ENCODE measurements at regions not wholly inside any gene's neighbourhood (a gene's known extent, or its start where the extent isn't known, plus 50 kb on each side); places are given as distances from the start of the nearest gene placed in this dataset.

- Histone ChIP-seq H3K9me2 (no peaks in the 10 kb centered on the region), H3K27me3 (ENCODE audit: insufficient read depth) (no peaks in the 10 kb centered on the region; the same call in 1 of the 2 replicates), H3K27ac (ENCODE audit: low read depth in 2 of 2, low read length in 1 of 2) (no peak overlapping the region), H3K79me2 (ENCODE audit: insufficient read depth) (no peaks in the 10 kb centered on the region), H3K4me3 (ENCODE audit: low read depth in 2 of 2, low read length in 1 of 2) (no peak overlapping the region), H3K36me3 (replicated peaks in 1 of 2; ENCODE audit: control insufficient read depth in 1 of 2, insufficient read depth in 2 of 2, low read length in 1 of 2) (no peaks in the 10 kb centered on the region), H2AFZ (ENCODE audit: low read depth) (no peak overlapping the region), H3K9ac (no peak overlapping the region), H3K4me1 (ENCODE audit: control insufficient read depth in 1 of 2, insufficient read depth in 2 of 2, low read depth in 1 of 2, low read length in 1 of 2) (no peaks in the 10 kb centered on the region), H4K20me1 (ENCODE audit: insufficient read depth) (no peaks in the 10 kb centered on the region), H3F3A (replicated peaks; ENCODE audit: insufficient read depth) (no peaks in the 10 kb centered on the region), H3K9me3 (no peaks in the 10 kb centered on the region), H3K4me2 (no peak overlapping the region)
- no peak for DNase-seq
- POLR2A ChIA-PET, result no interaction called here
- WGBS (ENCODE audit: low lambda C conversion rate), result 68% methylated on average over 2 of the region's 3 CpGs
- CTCF ChIA-PET, result interaction anchor here (0.9 kb wide), 1 partner anchor 54 kb away, joined by 3 read pairs; no protein-coding TSS in a partner anchor
- TF ChIP-seq USF1 (IDR thresholded peaks at IDR 0.05; ENCODE audit: borderline replicate concordance, low read depth), result no peak
- no peak for TF ChIP-seq YY1 (IDR thresholded peaks at IDR 0.05; ENCODE audit: low read depth)
- TF ChIP-seq TAF1 (IDR thresholded peaks at IDR 0.05; ENCODE audit: borderline replicate concordance, low read depth, low read length), result no peak
These were observed 107.1 kb upstream of the ARID2 start for GRCh38 chr12:45622210-45622937.

- Histone ChIP-seq H4K20me1 (ENCODE audit: insufficient read depth) (no peaks in the 10 kb centered on the region), H2AFZ (ENCODE audit: low read depth) (no peak overlapping the region), H3K27me3 (ENCODE audit: insufficient read depth) (no peaks in the 10 kb centered on the region; the same call in 1 of the 2 replicates), H3K4me3 (ENCODE audit: low read depth in 2 of 2, low read length in 1 of 2) (no peak overlapping the region), H3K36me3 (replicated peaks in 1 of 2; ENCODE audit: control insufficient read depth in 1 of 2, insufficient read depth in 2 of 2, low read length in 1 of 2) (no peaks in the 10 kb centered on the region), H3K4me2 (no peak overlapping the region), H3K9me2 (no peaks in the 10 kb centered on the region), H3K9ac (no peak overlapping the region), H3K9me3 (no peaks in the 10 kb centered on the region), H3K27ac (ENCODE audit: low read depth in 2 of 2, low read length in 1 of 2) (no peak overlapping the region), H3K4me1 (ENCODE audit: control insufficient read depth in 1 of 2, insufficient read depth in 2 of 2, low read depth in 1 of 2, low read length in 1 of 2) (no peaks in the 10 kb centered on the region), H3F3A (replicated peaks; ENCODE audit: insufficient read depth) (no peaks in the 10 kb centered on the region), H3K79me2 (ENCODE audit: insufficient read depth) (no peaks in the 10 kb centered on the region)
- DNase-seq, result no peak
- WGBS (ENCODE audit: low lambda C conversion rate), result 74% methylated on average over 5 of the region's 5 CpGs
- ChIA-PET CTCF (interaction anchor here (0.9 kb wide), 1 partner anchor 53 kb away, joined by 3 read pairs; no protein-coding TSS in a partner anchor), POLR2A (no interaction called here)
- no peak for TF ChIP-seq CTCF (IDR thresholded peaks at IDR 0.05)
- no peak for TF ChIP-seq EP300 (IDR thresholded peaks at IDR 0.05; ENCODE audit: borderline replicate concordance in 1 of 2, low read depth in 1 of 2, low read length in 1 of 2)
- no peak for TF ChIP-seq RXRA (IDR thresholded peaks at IDR 0.05; ENCODE audit: borderline replicate concordance, low read depth)
- no peak for TF ChIP-seq RCOR1 (IDR thresholded peaks at IDR 0.05; ENCODE audit: low read length)
- TF ChIP-seq FOXM1 (IDR thresholded peaks at IDR 0.05; ENCODE audit: low read depth), result no peak
- no peak for TF ChIP-seq RFX5 (IDR thresholded peaks at IDR 0.05; ENCODE audit: low read length)
- TF ChIP-seq FOSL2 (IDR thresholded peaks at IDR 0.05; ENCODE audit: borderline replicate concordance, low read depth), result no peak
- no peak for TF ChIP-seq GATA2 (CRISPR knock-in tag; IDR thresholded peaks at IDR 0.05)
- TF ChIP-seq YY1 (IDR thresholded peaks at IDR 0.05; ENCODE audit: low read depth), result no peak
- TF ChIP-seq ELF1 (IDR thresholded peaks at IDR 0.05), result no peak
- no peak for TF ChIP-seq ZBTB33 (IDR thresholded peaks at IDR 0.05; ENCODE audit: borderline replicate concordance, low read depth)
- TF ChIP-seq TAF1 (IDR thresholded peaks at IDR 0.05; ENCODE audit: borderline replicate concordance, low read depth, low read length), result no peak
- TF ChIP-seq NFIC (IDR thresholded peaks at IDR 0.05; ENCODE audit: borderline replicate concordance), result no peak
- no peak for TF ChIP-seq TEAD4 (IDR thresholded peaks at IDR 0.05; ENCODE audit: borderline replicate concordance, insufficient read depth)
- no peak for TF ChIP-seq SMC3 (IDR thresholded peaks at IDR 0.05; ENCODE audit: low read depth, low read length)
- TF ChIP-seq RAD21 (IDR thresholded peaks at IDR 0.05; ENCODE audit: low read length), result no peak
- TF ChIP-seq USF2 (IDR thresholded peaks at IDR 0.05; ENCODE audit: borderline replicate concordance, low read depth, low read length), result no peak
- no peak for TF ChIP-seq USF1 (IDR thresholded peaks at IDR 0.05; ENCODE audit: borderline replicate concordance, low read depth)
- TF ChIP-seq GABPA (IDR thresholded peaks at IDR 0.05; ENCODE audit: low read depth), result no peak
- no peak for TF ChIP-seq NRF1 (IDR thresholded peaks at IDR 0.05; ENCODE audit: low read depth, low read length)
These were observed 106.3 kb upstream of the ARID2 start for GRCh38 chr12:45623221-45623620.

Measured in SK-N-SH (cell line).